Fibroblast of gingiva (primary cell): ENCODE measurements at regions not wholly inside any gene's neighbourhood (a gene's known extent, or its start where the extent isn't known, plus 50 kb on each side); places are given as distances from the start of the nearest gene placed in this dataset.

ENCODE experiments used
- DNase-seq: peaks from one replicate; pipeline ENCODE4 v3.0.0-alpha.2; 2011; ENCODE audit warnings: low read depth

DNA sequence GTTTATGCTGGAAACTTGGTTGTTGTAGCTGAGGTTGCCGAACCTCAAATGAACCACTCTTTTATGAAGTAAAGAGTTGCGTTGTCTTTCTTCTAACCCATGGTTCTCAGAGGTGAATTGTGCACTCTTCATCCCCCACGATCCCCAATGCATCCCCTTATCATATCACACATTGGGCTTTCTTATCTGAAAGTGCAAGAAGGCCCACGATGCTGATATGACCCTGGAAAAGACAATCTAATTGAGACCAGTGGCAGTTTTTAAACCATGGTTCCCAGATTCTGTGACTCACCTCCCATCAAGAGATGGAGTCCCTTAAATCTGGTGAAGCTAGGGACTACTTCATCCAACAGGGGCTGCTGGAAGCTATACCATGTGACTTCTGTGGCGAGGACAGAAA is 156.3 kb upstream of the IRX3 start:
- no peak for DNase-seq

DNA sequence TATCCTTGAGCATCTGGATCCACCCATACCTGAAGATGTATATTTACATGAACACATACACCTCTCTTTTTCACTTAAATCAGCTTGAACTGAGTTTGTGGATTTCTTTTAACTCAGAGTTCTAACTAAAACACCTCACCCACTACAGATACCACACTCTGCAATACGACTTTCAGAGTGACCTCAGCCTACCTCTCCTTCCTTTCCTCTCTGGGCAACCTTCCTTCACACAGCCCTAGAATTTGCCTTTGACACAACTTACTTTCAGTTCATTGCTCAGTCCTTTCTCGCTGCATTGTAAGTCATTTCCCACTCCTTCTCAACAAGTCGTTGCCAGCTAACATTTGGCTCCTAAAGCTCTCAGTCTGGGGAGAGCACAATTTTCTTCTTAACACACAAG is 151.9 kb upstream of the IRX3 start:
- DNase-seq, result no peak

DNA sequence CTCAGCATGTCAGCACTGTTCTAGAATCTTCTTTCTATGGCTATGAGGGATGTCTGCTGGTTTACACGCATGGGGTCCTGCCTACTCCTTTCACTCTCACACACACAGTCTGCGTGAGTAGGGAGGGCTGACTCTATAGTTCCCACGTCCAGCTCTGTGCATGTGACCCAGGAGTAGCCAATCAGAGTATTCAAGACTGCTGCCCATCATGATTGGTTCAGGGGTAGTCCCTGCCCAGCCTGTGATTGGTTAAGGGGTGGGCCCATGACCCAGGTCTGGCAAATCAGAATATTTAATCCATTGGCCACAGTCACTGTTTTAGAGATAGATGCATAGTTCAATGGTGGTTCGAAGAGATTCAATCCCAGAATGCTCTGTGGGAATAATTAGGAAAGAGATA is 151.3 kb upstream of the IRX3 start:
- DNase-seq, result no peak

DNA sequence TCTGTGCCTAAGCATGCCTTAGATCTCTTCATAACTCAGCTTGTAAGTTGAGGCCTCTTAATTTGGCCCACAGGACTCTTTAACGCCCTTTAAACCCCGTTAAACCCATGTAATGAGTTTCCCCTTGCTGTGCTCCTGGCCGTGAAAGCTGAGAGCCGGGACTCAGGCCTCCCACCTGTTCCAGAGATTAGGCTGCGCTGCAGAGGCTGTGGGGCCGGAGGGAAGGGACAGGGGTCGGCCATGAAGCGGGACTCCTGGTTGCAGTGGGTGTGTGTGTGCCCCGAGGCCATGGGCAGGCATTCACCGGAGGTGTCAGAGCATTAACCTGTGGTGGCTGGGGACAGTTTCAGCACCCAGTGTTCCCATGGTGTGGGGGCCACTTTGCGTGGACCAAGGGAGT is 150.8 kb upstream of the IRX3 start:
- no peak for DNase-seq

DNA sequence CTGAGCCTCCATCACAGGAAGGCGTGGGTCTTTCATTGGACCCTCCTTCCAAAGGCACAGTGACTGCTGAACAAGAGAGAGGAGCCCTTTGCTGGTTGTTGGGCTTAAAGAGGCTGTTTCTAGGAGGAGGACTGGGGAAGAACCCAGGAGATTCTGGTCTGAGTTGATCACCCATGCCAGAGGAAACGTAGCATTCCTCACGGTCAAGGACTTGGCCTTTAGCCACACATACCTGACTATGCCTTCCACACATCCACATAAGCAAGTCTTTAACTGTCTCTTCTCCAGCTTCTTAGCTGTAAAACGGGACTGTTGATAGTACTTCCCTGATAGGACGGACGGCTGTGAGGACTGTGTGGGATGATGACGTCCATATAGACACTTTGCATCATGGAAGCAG is 149.8 kb upstream of the IRX3 start:
- no peak for DNase-seq

DNA sequence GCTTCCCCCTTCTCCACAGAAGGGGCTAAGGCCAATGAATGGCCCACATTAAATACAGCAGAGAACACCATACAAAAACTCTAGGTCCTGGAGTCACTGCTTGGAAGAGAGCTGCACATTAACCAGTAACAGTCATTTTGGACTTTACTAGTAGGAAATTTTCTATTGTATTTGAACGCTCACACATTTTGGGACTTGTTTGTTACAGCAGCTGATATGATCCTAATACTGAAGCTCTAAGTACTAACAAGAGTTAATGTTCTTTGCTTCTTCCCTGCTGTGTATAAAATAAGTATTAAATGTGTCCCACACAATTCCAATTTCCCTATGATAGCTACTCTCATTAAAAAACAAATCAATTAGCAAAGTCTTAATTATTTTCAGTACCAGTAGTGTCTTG is 148.3 kb upstream of the IRX3 start:
- DNase-seq, result no peak

GRCh38 chr16:54432897-54433229 is 146.3 kb upstream of the IRX3 start:
- no peak for DNase-seq

GRCh38 chr16:54431997-54432896 is 145.7 kb upstream of the IRX3 start:
- DNase-seq, result no peak

DNA sequence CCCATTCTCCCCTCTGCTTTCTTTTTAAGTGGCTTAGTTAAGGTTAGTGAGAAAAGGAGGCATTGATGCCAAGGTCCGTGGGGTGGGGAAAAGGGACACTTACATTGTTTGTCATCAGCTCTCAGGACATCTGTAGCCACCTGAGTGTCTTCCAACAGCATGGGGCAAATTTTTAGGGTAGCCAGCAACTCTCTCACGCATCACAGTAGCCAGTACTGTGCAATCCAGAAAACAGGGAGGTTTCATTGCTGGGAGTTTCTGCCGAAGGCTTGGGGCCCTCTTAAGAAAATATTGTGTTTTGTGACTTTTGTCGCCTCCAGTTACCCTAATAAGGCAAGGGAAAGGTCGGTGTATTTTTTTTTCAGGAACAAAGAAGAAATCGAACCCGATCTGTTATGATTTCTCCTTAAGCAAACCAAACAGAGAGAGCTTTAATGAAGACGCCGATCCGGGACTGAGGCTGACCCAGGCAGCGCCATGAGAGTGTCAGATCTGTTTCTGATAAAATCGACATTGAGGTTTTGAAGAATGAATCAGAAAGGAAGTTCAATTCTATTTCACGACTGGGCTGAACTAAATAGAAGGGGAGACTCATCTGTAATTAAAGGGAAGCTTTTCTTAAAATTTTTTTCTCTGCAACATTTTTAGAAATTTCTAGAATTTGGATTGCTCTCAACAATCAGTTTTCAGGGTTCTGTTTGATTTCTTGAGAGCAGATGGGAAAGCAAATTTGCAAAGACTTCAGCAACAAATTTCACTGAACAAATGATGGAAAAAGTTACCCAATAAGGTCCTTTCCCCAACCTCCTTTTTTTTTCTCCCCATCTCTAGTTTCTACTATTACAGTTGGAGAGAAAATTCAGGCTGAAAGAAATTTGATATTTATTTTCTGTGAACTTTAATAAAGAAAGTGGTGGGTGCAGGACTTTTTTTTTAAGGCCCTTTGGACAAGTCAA is 144.7 kb upstream of the IRX3 start:
- DNase-seq, result peak; percentile 43

GRCh38 chr16:54430491-54431030 is 144.0 kb upstream of the IRX3 start:
- DNase-seq, result peak; percentile 84

GRCh38 chr16:54429029-54429428 is 142.4 kb upstream of the IRX3 start:
- DNase-seq, result no peak

DNA sequence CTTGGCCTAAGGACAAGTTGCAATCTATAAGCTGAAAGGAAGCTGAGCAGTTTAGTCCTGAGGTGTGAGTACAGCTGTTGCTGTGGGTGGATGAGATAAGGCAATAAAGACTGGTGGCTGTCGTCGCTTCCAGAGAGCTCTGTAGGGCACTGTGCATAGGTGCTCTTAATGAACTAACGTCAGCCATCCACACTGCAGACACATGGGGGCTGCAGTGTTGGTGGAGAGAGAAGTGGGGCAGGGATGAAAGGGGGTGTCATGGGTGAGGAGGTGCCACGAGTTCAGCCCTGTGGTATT is 139.9 kb upstream of the IRX3 start:
- DNase-seq, result no peak

DNA sequence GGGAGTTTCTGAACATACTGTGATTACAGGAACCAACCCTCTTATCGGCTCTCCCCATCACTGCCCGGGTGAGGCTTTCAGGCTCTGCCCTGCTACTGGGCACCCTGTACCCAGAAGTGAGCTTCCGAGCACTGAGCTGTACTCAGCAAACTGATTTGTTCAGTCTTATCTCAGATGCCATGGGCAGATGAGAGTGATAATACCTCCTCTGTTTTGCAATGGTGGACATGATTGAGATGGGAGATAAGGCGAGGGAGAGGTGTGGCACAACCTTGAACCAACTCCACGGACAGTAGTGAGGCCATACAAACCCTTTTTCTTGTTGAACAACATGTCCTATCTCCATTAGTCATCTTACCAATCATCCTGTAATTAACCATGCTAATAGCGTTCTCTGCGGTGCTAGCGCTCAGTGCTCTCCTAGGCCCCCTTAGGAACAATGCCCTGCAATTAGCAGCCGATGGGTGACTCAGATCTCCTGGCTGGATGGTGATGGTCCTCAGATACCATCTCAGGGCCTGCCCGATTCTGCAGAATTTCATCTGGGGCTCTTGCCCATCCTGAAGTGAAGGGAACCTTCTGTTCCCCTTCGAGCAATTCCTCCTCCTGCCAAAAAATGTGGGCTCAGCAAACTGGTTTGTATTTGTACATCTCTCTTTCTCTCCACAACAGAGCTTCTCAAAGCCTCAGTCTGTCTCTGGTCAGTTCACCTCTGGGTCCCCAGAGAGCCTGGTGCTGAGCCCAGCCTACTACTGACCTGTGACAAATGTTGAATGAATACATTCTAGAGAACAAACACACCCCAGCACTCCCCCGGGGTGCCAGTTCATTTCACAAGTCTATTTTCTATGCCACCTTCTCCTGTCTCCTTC is 139.3 kb upstream of the IRX3 start:
- DNase-seq, result no peak

DNA sequence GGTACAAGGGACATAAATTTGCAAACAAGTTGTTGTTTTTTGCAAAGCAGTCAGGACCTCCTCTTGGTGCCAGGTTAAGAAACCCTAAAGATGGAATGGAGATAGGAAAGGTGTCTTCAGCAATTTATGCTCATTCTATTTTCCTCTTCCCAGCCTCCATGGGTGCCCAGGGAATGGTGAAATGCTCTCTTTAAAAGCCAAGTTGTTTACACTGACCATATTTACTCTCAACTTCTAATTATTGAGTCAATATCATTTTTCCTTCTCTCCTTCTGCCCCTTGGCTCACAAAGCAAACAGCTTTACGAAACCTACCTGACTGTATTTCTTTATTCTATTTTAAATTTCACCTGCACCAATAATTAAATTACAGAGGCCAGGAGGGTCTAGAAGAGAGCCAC is 138.5 kb upstream of the IRX3 start:
- DNase-seq, result no peak

GRCh38 chr16:54424043-54424451 is 137.5 kb upstream of the IRX3 start:
- DNase-seq, result no peak

- no peak for DNase-seq
Measured at GRCh38 chr16:54422569-54422978, 136.0 kb upstream of the IRX3 start.

DNA sequence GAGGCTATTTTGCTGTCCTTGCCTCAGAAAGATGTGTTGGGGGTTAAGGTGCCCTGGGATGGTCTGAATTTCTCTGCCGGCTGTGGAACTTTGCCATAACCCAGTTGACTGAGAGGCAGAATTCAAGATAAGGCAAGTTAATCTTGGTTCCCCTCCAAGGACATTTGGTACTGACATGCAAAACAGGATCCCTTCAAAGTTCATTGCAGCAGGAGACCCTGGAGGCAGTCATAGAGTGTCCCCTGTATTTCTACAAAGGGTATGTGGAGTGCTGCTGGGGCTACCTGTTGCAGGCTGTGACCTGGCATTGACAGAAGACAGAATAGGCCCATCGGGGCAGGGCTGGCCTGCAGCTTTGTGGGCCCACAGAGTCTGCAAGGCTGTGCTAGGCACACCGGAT is 135.6 kb upstream of the IRX3 start:
- no peak for DNase-seq

DNA sequence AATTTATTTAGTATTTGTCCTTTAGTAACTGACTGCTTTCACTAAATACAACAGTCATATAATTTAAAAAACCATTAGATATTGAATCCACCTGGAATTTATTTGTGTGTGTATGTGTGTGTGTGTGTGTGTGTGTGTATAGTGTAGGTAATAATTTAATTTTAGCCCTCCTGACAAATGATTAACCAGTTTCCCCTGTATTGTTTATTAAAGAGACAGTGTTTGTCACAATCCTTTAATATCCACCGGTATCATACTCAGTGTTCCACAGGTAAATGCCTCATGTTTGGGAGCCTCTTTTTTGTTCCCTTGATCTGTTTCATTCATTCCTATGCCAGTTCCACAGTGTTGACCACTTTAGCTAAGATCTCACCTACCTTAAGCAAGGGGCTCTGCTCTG is 134.6 kb upstream of the IRX3 start:
- no peak for DNase-seq

DNA sequence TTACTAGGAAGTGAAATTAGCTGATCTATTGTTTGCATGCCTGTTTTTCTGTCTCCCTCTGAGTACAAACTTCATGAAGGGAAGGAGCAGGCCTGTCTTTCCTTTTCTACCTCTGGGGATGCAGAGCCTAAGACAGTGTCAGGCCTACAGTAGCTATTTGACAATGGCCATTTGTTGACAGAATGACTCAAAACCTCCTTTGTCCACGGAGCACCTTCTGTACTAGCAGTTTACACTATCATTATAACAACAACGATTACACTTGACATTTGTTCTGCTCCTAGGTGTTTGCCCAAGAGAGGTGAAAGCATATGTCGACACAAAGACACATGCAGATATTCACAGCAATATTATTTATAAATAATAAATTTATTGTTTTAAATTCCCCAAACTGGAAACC is 132.3 kb upstream of the IRX3 start:
- DNase-seq, result no peak

- no peak for DNase-seq
Measured at GRCh38 chr16:54417384-54417783, 130.8 kb upstream of the IRX3 start.

- no peak for DNase-seq
Measured at GRCh38 chr16:54414671-54415070, 128.1 kb upstream of the IRX3 start.

- no peak for DNase-seq
Measured at GRCh38 chr16:54412777-54413455, 126.3 kb upstream of the IRX3 start.
